Esophagus muscularis mucosa (tissue), 3 donors: ENCODE measurements at regions not wholly inside any gene's neighbourhood (a gene's known extent, or its start where the extent isn't known, plus 50 kb on each side); places are given as distances from the start of the nearest gene placed in this dataset.

ENCODE experiments used
- POLR2A ChIP-seq: fragments of 450-650 bp; IDR thresholded peaks from one replicate; pipeline ENCODE4 v1.6.1; 2017; ENCODE audit warnings: antibody characterized with exemption, moderate library complexity, mild to moderate bottlenecking, low read depth
- POLR2AphosphoS5 ChIP-seq, 2 donors: sonication (generic); formaldehyde crosslinking; IDR thresholded peaks; one replicate each; pipeline ENCODE4 v1.6.1; 2017; ENCODE audit warnings: antibody characterized with exemption in 2 of 2
- TF ChIP-seq, protein P1 (sequence below), 3 experiments: fragments of 200-600 bp in 2 of 3; fragments of 450-650 bp in 1 of 3; sonication (generic) in 2 of 3; IDR thresholded peaks; one replicate each; pipeline ENCODE4 v1.5.1; 2017 to 2019; ENCODE audit warnings: antibody characterized with exemption in 3 of 3, mild to moderate bottlenecking in 2 of 3, moderate library complexity in 1 of 3

DNA sequence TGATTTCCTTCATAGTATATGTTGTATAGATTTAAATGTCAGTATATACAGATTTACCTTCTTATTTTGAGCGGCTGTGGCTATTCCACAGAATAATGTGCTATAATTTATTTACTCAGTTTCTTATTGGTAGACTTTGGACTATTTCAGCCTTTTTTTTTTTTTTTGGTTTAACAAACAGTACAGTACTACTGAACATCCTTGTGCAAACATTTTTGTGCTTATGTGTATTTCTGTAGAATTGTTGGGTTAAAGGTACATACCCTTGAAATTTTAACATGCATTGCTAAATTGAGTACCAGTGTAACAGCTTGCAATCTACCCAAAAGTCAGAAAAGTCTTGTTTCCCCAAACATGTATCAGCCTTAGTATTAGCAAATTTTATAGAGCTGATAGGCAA is 68.8 kb downstream of the HHEX start:
- TF ChIP-seq, protein P1, sequence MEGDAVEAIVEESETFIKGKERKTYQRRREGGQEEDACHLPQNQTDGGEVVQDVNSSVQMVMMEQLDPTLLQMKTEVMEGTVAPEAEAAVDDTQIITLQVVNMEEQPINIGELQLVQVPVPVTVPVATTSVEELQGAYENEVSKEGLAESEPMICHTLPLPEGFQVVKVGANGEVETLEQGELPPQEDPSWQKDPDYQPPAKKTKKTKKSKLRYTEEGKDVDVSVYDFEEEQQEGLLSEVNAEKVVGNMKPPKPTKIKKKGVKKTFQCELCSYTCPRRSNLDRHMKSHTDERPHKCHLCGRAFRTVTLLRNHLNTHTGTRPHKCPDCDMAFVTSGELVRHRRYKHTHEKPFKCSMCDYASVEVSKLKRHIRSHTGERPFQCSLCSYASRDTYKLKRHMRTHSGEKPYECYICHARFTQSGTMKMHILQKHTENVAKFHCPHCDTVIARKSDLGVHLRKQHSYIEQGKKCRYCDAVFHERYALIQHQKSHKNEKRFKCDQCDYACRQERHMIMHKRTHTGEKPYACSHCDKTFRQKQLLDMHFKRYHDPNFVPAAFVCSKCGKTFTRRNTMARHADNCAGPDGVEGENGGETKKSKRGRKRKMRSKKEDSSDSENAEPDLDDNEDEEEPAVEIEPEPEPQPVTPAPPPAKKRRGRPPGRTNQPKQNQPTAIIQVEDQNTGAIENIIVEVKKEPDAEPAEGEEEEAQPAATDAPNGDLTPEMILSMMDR (IDR thresholded peaks at IDR 0.05) = no peak
- TF ChIP-seq POLR2A (no peak), POLR2AphosphoS5 (IDR thresholded peaks at IDR 0.05) (no peak)
